D721Med (cell line): ENCODE measurements at regions not wholly inside any gene's neighbourhood (a gene's known extent, or its start where the extent isn't known, plus 50 kb on each side); places are given as distances from the start of the nearest gene placed in this dataset.

ENCODE experiments used
- DNase-seq: peaks from one replicate; pipeline ENCODE4 v3.0.0; 2011; ENCODE audit warnings: low spot score; ENCODE audit not compliant: insufficient read length
- FAIRE-seq: peaks from 2 replicates; lab custom pipeline; 2011; peaks lifted over from hg19 to GRCh38; lab: Jason Lieb, UNC
- CTCF ChIP-seq: IDR thresholded peaks from 2 replicates; pipeline ENCODE4 v1.5.1; 2012; ENCODE audit warnings: mild to moderate bottlenecking, control low read depth; ENCODE audit not compliant: insufficient read depth; ENCODE audit errors: missing control alignments

- DNase-seq = no peak
- FAIRE-seq = no peak
- TF ChIP-seq CTCF = no peak
Observed at GRCh38 chr5:3889412-3890142, 293.9 kb downstream of the IRX1 start.

- no peak for FAIRE-seq
- DNase-seq = no peak
- no peak for TF ChIP-seq CTCF
Observed at GRCh38 chr5:3891113-3891512, 295.5 kb downstream of the IRX1 start.

- DNase-seq = no peak
- FAIRE-seq = no peak
- TF ChIP-seq CTCF = no peak
Observed at GRCh38 chr5:3893527-3893926, 297.9 kb downstream of the IRX1 start.

- no peak for TF ChIP-seq CTCF
- no peak for FAIRE-seq
- no peak for DNase-seq
Observed at GRCh38 chr5:3893975-3894374, 298.3 kb downstream of the IRX1 start.

- DNase-seq (no peak), FAIRE-seq (no peak)
- no peak for TF ChIP-seq CTCF
Observed at GRCh38 chr5:3896098-3896497, 300.5 kb downstream of the IRX1 start.

GRCh38 chr5:3899093-3899492, 303.5 kb downstream of the IRX1 start:
- TF ChIP-seq CTCF = no peak
- no peak for DNase-seq

GRCh38 chr5:3904584-3904983, 309.0 kb downstream of the IRX1 start:
- no peak for DNase-seq
- no peak for TF ChIP-seq CTCF
- no peak for FAIRE-seq

More at GRCh38 chr5:3899093-3899492, 303.5 kb downstream of the IRX1 start:
- no peak for FAIRE-seq
